Mesothelial cell of epicardium (in vitro differentiated cells): ENCODE measurements at regions not wholly inside any gene's neighbourhood (a gene's known extent, or its start where the extent isn't known, plus 50 kb on each side); places are given as distances from the start of the nearest gene placed in this dataset.
A peak's percentile ranks its signal among the peaks of the same experiment; 100 is the strongest.
"Not testable (repeated sequence)": the region's sequence is repeated elsewhere in the genome, so short reads cannot be mapped to it uniquely, and the experiment has no call there.

Source experiments
- DNase-seq, 2 experiments: peaks; one replicate each; pipeline ENCODE4 v3.0.0; 2021; ENCODE audit warnings: low spot score in 2 of 2; ENCODE audit not compliant: unreplicated experiment in 2 of 2
- H3K27ac Mint-ChIP-seq: 2 replicates; pipeline ENCODE4 v1.8.0; 2021; ENCODE audit warnings: mixed read lengths
- H3K27me3 Mint-ChIP-seq: 2 replicates; pipeline ENCODE4 v1.8.0; 2021; ENCODE audit warnings: low read depth, mixed read lengths
- H3K36me3 Mint-ChIP-seq: 2 replicates; pipeline ENCODE4 v1.8.0; 2021; ENCODE audit warnings: mixed read lengths
- H3K4me1 Mint-ChIP-seq: 2 replicates; pipeline ENCODE4 v1.8.0; 2021; ENCODE audit warnings: mixed read lengths
- H3K4me3 Mint-ChIP-seq: 2 replicates; pipeline ENCODE4 v1.8.0; 2021; ENCODE audit warnings: mild to moderate bottlenecking, moderate library complexity, mixed read lengths
- H3K9me3 Mint-ChIP-seq: 2 replicates; pipeline ENCODE4 v1.8.0; 2021; ENCODE audit warnings: mixed read lengths
- TF ChIP-seq, protein P1 (sequence below): fragments of 200-600 bp; sonication (generic); IDR thresholded peaks from one replicate; pipeline ENCODE4 v1.5.0; 2021; ENCODE audit warnings: antibody characterized with exemption; ENCODE audit not compliant: unreplicated experiment

DNA sequence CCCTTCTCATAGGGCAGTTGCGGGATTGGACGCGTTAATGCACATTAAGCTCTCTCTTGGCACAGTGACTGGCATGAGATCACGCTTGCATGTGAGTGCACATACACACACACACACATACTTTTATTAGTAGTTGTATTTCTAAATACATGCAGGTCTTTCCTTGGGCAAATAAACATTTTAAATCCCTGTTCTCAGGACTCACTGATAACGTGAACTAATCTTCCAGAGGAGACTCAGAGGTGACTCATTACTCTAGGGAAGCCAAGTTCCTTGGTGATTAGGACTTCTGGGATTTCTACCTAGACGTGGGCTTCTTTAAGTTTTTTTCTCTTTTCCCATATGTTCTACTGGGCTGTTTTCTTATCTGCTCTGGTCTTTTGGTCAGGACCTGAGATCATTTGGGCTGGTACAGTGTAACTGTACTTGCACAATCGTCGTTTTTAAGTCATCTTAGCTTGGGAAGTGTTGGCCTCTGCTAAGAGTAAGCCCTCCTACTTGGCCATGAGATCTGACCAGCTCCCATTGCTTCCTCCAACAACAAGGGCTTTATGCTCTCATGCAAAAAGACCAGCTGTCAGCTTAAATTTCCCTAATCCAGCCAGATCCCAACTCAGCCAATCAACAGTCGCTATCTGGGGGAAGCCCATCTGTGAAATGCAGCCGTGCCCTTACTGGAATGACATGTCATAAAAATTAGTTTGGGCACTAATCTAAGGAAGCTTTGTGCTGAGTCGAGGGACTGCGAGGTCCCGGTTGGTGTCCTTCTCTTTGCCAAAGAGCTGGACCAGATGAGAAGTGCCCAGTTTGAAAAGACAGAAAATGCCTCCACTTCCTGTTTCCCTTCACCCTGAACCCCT is 176.4 kb upstream of the ANKRD55 start:
- no peak for DNase-seq
- Mint-ChIP-seq H3K9me3 (no peaks in the 10 kb centered on the region), H3K27ac (peak overlapping the region; percentile 69), H3K36me3 (no peaks in the 10 kb centered on the region), H3K27me3 (no peaks in the 10 kb centered on the region), H3K4me1 (peaks cover 77% of the 10 kb centered on the region), H3K4me3 (no peak overlapping the region)
- TF ChIP-seq, protein P1, sequence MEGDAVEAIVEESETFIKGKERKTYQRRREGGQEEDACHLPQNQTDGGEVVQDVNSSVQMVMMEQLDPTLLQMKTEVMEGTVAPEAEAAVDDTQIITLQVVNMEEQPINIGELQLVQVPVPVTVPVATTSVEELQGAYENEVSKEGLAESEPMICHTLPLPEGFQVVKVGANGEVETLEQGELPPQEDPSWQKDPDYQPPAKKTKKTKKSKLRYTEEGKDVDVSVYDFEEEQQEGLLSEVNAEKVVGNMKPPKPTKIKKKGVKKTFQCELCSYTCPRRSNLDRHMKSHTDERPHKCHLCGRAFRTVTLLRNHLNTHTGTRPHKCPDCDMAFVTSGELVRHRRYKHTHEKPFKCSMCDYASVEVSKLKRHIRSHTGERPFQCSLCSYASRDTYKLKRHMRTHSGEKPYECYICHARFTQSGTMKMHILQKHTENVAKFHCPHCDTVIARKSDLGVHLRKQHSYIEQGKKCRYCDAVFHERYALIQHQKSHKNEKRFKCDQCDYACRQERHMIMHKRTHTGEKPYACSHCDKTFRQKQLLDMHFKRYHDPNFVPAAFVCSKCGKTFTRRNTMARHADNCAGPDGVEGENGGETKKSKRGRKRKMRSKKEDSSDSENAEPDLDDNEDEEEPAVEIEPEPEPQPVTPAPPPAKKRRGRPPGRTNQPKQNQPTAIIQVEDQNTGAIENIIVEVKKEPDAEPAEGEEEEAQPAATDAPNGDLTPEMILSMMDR = no peak

DNA sequence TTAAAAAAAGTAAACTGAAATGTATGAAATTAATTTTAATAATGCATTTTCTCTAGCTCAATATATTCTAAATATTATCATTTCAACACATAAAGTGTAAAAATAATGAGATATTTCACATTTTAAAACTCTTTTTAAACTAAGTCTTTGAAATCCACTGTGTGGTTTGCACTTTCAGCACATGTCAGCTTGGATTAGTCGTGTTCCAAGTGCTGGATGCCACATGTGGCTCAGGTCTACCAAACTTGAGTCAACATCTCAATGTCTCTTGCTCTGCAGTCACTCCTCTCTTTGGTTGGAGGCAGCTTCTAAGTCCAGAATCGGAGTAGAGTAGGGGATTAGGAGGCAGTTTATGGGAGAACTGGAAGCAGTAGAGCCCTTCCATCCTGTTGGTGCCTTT is 173.7 kb upstream of the ANKRD55 start:
- TF ChIP-seq, protein P1 = no peak
- Mint-ChIP-seq H3K36me3 (no peaks in the 10 kb centered on the region), H3K4me3 (no peak overlapping the region), H3K27me3 (no peaks in the 10 kb centered on the region), H3K4me1 (peaks cover 66% of the 10 kb centered on the region), H3K27ac (no peak overlapping the region), H3K9me3 (no peaks in the 10 kb centered on the region)
- DNase-seq = no peak

DNA sequence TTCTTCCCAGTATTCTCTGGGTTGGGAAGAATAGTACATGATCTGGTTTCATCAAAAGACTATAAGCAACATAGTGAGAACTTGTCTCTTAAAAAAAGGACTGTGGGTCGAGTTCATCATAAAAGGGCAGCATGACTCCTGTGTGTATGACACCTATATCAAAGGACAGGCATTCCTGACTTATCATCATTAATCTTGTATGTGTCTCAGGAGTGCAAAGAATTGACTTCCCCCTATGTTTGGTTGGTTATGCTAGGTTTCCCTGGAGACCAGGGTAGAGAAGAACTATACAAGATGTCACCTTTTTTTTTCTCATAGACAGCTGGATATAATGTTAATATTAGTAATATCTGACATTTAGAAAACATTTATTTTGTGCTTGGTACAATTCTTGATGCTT is 173.1 kb upstream of the ANKRD55 start:
- no peak overlapping the region for H3K4me3 Mint-ChIP-seq
- H3K27me3 Mint-ChIP-seq = no peaks in the 10 kb centered on the region
- no peak for DNase-seq
- TF ChIP-seq, protein P1 = no peak
- peak overlapping the region; percentile 64 for H3K27ac Mint-ChIP-seq
- H3K4me1 Mint-ChIP-seq = peaks cover 66% of the 10 kb centered on the region
- H3K36me3 Mint-ChIP-seq = no peaks in the 10 kb centered on the region
- no peaks in the 10 kb centered on the region for H3K9me3 Mint-ChIP-seq

DNA sequence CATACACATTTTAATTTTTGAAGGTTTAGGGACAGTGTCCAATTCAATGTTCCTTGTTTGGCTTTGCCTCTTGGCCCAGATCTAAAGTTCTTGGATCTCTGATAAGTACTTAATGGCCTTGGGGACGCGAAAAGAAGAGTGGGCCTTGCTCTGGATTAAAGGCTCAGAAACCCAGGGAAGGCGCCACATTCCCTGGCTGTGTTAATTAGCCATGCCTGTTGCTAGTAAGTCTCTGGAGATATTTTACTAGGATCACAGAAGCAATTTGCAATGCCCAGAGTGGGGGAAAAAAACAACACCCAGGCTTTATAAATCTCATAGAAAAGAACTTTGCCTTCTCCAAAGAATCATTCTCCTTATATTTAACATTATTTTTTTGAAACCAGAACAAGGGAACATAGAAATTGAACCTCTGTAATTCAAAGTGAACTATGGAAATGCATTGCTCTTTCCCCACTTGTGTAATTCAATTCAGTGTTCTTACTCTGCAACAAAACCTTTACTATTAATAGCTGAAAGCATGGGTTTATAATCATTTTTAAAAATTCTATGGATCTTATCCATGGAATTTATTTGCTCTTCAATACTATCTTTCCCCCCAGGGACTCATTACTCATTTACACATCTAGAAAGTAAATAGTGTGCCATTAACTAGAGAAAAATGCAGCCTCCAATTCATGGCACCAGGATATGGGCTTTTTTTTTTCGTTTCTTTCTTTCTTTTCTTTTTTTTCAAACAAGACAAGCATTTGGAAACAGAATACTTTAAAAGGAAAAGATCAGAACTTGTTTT is 172.2 kb upstream of the ANKRD55 start:
- H3K27me3 Mint-ChIP-seq = no peaks in the 10 kb centered on the region
- H3K36me3 Mint-ChIP-seq = no peaks in the 10 kb centered on the region
- no peaks in the 10 kb centered on the region for H3K9me3 Mint-ChIP-seq
- no peak overlapping the region for H3K4me3 Mint-ChIP-seq
- TF ChIP-seq, protein P1 = no peak
- peaks cover 68% of the 10 kb centered on the region for H3K4me1 Mint-ChIP-seq
- H3K27ac Mint-ChIP-seq = peak overlapping the region; percentile 57
- no peak for DNase-seq

DNA sequence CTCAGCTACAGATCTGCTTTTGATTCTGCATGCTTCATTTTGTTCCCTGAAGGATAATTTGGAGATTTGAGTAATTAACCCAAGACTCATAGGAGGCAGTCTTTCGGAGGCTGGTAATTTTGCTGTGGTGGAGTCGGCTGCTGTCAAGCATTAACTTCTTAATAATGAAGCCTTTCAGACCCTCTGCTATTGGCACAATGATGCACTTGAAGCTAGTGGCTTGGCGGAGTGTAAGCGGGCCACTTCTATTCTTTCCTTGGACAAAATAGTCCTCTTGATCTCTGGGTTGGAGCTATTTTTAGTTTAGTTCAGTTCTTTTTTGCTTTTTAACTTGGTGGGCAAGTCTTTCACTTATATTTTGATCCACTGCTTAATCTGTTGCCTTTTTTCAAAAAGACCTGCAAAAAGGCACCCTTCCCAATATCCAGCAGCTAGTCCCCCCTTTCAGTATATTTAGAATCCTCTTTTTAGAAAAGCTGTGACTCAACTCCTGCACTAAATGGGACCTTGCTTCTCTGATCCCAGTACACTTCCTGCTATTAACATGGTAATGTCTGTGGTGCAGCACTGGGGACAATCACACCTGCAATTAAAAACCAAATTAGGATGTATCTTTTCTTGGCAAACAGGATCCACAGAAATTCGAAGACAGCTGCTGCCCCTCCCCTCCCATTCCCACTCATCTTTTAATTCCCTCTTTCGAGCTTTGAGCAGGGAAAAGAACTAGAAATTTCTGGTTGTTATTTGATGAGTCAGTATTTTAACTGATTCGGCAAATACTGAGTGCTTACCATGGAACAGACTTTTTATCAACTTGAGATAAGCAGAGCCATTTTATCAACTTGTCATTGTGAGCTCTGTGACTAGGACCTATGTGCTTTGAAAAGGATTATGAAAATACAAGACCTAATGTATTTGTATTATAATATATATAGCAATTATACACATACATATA is 169.4 kb upstream of the ANKRD55 start:
- H3K4me3 Mint-ChIP-seq = no peak overlapping the region
- peak overlapping the region; percentile 69 for H3K27ac Mint-ChIP-seq
- H3K9me3 Mint-ChIP-seq = no peaks in the 10 kb centered on the region
- no peak for DNase-seq
- no peaks in the 10 kb centered on the region for H3K27me3 Mint-ChIP-seq
- H3K36me3 Mint-ChIP-seq = no peaks in the 10 kb centered on the region
- TF ChIP-seq, protein P1 = no peak
- H3K4me1 Mint-ChIP-seq = peaks cover 54% of the 10 kb centered on the region

DNA sequence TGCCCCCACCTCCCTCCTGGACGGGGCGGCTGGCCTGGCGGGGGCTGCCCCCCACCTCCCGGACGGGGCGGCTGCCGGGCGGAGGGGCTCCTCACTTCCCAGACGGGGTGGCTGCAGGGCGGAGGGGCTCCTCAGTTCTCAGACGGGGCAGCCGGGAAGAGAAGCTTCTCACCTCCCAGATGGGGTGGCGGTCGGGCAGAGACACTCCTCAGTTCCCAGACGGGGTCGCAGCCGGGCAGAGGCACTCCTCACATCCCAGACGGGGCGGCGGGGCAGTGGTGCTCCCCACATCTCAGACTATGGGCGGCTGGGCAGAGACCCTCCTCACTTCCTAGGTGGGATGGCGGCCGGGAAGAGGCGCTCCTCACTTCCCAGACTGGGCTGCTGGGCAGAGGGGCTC is 164.7 kb upstream of the ANKRD55 start:
- DNase-seq, H3K4me3 Mint-ChIP-seq, H3K27me3 Mint-ChIP-seq, H3K27ac Mint-ChIP-seq: not testable (repeated sequence)
- H3K4me1 Mint-ChIP-seq = peaks cover 25% of the 10 kb centered on the region
- H3K9me3 Mint-ChIP-seq = peaks cover 39% of the 10 kb centered on the region
- H3K36me3 Mint-ChIP-seq = peaks cover 23% of the 10 kb centered on the region
